B cell (primary cell): ENCODE measurements at regions not wholly inside any gene's neighbourhood (a gene's known extent, or its start where the extent isn't known, plus 50 kb on each side); places are given as distances from the start of the nearest gene placed in this dataset.

Source experiments
- CTCF ChIP-seq: fragments of 200-600 bp; IDR thresholded peaks from one replicate; pipeline ENCODE4 v1.8.0; 2022; ENCODE audit warnings: antibody characterized with exemption, mild to moderate bottlenecking
- EZH2 ChIP-seq: IDR thresholded peaks from 2 replicates; pipeline ENCODE4 v1.6.1; 2012; ENCODE audit warnings: borderline replicate concordance, low read depth, mild to moderate bottlenecking, moderate library complexity, low read length; ENCODE audit not compliant: insufficient read depth, poor library complexity, severe bottlenecking

GRCh38 chr2:9150568-9150900 is 56.1 kb upstream of the ASAP2 start:
- TF ChIP-seq CTCF, result no peak
- TF ChIP-seq EZH2, result no peak
